ENCODE measurements at regions not wholly inside any gene's neighbourhood (a gene's known extent, or its start where the extent isn't known, plus 50 kb on each side); places are given as distances from the start of the nearest gene placed in this dataset.
"Not testable (repeated sequence)": the region's sequence is repeated elsewhere in the genome, so short reads cannot be mapped to it uniquely, and the experiment has no call there.

GRCh38 chr7:19954166-19954565 is 180.7 kb upstream of the TMEM196 start:
- TF ChIP-seq EZH2 (IDR thresholded peaks at IDR 0.05; ENCODE audit: borderline replicate concordance, insufficient read depth, low read depth, low read length, poor library complexity, severe bottlenecking); CTCF (IDR thresholded peaks at IDR 0.05): not testable (repeated sequence)
